ENCODE measurements at regions not wholly inside any gene's neighbourhood (a gene's known extent, or its start where the extent isn't known, plus 50 kb on each side); places are given as distances from the start of the nearest gene placed in this dataset.

GRCh38 chr1:222288053-222288452 is 259.9 kb downstream of the HHIPL2 start:
- DNase-seq (no peak), ATAC-seq (no peak)
- H3K4me1 ChIP-seq (ENCODE audit: control insufficient read depth, insufficient read depth, low read length), result no peaks in the 10 kb centered on the region
- WGBS, result 57% methylated on average over 5 of the region's 5 CpGs
- H3K27me3 ChIP-seq (ENCODE audit: control insufficient read depth, insufficient read depth), result no peaks in the 10 kb centered on the region
- no peak overlapping the region for H3K27ac ChIP-seq (ENCODE audit: low read length)
- no peaks in the 10 kb centered on the region for H3K9me3 ChIP-seq (ENCODE audit: control insufficient read depth, low read length)
- H3K4me3 ChIP-seq (ENCODE audit: low read length), result no peak overlapping the region
- intact Hi-C loops (cut with DNase I), result no loop called here

DNA sequence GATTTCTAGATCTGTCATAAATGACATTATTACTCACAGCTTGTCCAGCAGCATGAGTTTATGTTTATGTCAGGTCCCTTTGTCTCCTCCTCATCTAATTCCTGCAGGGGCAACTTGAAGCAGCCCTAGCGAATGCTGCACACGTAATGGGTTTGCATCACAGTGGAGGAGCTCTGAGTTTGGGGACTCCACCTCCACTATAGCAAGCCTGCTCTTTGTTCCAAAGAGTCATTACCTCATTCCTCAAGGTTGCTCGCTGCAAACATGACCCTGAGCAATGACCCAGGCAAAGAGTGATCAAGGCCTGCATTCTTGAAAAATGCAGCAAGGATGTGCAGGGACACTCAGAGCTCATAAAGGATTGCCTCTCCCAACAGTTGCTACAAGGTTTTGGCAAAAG is 261.9 kb downstream of the HHIPL2 start:
- intact Hi-C loops (cut with DNase I), result no loop called here
- DNase-seq (no peak), ATAC-seq (no peak)
- Histone ChIP-seq H3K9me3 (ENCODE audit: control insufficient read depth, low read length) (no peaks in the 10 kb centered on the region), H3K27me3 (ENCODE audit: control insufficient read depth, insufficient read depth) (no peaks in the 10 kb centered on the region), H3K4me1 (ENCODE audit: control insufficient read depth, insufficient read depth, low read length) (no peaks in the 10 kb centered on the region), H3K4me3 (ENCODE audit: low read length) (no peak overlapping the region), H3K27ac (ENCODE audit: low read length) (no peak overlapping the region)
- 79% methylated on average over 3 of the region's 3 CpGs for WGBS

DNA sequence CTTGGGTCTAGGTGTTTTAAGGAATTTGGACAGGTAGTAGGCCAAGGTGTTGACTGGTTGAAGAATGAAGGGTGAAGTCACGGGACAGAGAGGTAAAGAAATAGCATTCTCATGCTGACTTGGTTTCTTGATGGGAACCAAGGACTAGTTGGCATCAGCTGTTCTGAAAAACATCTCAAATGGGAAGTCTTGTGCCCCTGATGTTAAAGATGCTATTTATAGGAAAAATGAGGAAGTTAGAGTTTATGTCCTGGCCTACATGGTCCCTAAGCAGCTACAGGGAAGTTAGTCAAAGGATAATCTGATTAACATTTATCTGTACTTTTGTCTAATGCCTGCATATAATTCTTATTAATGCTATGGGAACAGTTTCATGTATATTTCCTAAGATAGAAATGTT is 262.4 kb downstream of the HHIPL2 start:
- Histone ChIP-seq H3K4me1 (ENCODE audit: control insufficient read depth, insufficient read depth, low read length) (no peaks in the 10 kb centered on the region), H3K4me3 (ENCODE audit: low read length) (no peak overlapping the region), H3K9me3 (ENCODE audit: control insufficient read depth, low read length) (no peaks in the 10 kb centered on the region), H3K27ac (ENCODE audit: low read length) (no peak overlapping the region), H3K27me3 (ENCODE audit: control insufficient read depth, insufficient read depth) (no peaks in the 10 kb centered on the region)
- WGBS, result 75% methylated on average over 1 of the region's 1 CpG
- intact Hi-C loops (cut with DNase I), result no loop called here
- ATAC-seq (no peak), DNase-seq (no peak)

DNA sequence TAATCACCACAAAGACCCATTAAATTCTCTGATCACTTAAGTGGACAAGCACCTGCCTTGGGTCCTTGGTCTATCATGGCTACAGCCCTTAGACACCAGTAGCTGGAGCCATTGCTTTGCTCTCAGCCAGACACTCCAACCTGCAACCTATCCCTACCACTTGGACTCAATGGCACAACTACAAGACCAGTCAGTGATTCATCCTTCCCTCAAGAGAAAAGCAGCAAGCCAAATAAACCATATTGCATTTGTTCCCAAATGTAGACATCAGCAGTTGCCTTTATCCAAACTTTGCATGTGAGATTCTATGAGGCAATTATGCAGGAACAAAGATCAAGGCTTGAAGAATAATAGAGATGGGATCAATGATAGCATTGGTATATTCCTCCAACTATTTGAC is 263.4 kb downstream of the HHIPL2 start:
- ATAC-seq, result no peak
- H3K27ac ChIP-seq (ENCODE audit: low read length), result no peak overlapping the region
- no peaks in the 10 kb centered on the region for H3K9me3 ChIP-seq (ENCODE audit: control insufficient read depth, low read length)
- no peaks in the 10 kb centered on the region for H3K27me3 ChIP-seq (ENCODE audit: control insufficient read depth, insufficient read depth)
- intact Hi-C loops (cut with DNase I), result no loop called here
- no peak overlapping the region for H3K4me3 ChIP-seq (ENCODE audit: low read length)
- no peaks in the 10 kb centered on the region for H3K4me1 ChIP-seq (ENCODE audit: control insufficient read depth, insufficient read depth, low read length)
- no peak for DNase-seq

GRCh38 chr1:222283147-222283768 is 264.6 kb downstream of the HHIPL2 start:
- no peak for ATAC-seq
- H3K4me3 ChIP-seq (ENCODE audit: low read length), result no peak overlapping the region
- no peaks in the 10 kb centered on the region for H3K27me3 ChIP-seq (ENCODE audit: control insufficient read depth, insufficient read depth)
- no peaks in the 10 kb centered on the region for H3K4me1 ChIP-seq (ENCODE audit: control insufficient read depth, insufficient read depth, low read length)
- no peaks in the 10 kb centered on the region for H3K9me3 ChIP-seq (ENCODE audit: control insufficient read depth, low read length)
- H3K27ac ChIP-seq (ENCODE audit: low read length), result no peak overlapping the region
- intact Hi-C loops (cut with DNase I), result no loop called here
- WGBS, result 64% methylated on average over 4 of the region's 4 CpGs
- DNase-seq, result no peak

GRCh38 chr1:222279591-222279990 is 268.3 kb downstream of the HHIPL2 start:
- no peak overlapping the region for H3K27ac ChIP-seq (ENCODE audit: low read length)
- no peaks in the 10 kb centered on the region for H3K27me3 ChIP-seq (ENCODE audit: control insufficient read depth, insufficient read depth)
- H3K4me1 ChIP-seq (ENCODE audit: control insufficient read depth, insufficient read depth, low read length), result no peaks in the 10 kb centered on the region
- DNase-seq (no peak), ATAC-seq (no peak)
- H3K9me3 ChIP-seq (ENCODE audit: control insufficient read depth, low read length), result no peaks in the 10 kb centered on the region
- no peak overlapping the region for H3K4me3 ChIP-seq (ENCODE audit: low read length)
- 73% methylated on average over 3 of the region's 3 CpGs for WGBS
- intact Hi-C loops (cut with DNase I), result no loop called here

DNA sequence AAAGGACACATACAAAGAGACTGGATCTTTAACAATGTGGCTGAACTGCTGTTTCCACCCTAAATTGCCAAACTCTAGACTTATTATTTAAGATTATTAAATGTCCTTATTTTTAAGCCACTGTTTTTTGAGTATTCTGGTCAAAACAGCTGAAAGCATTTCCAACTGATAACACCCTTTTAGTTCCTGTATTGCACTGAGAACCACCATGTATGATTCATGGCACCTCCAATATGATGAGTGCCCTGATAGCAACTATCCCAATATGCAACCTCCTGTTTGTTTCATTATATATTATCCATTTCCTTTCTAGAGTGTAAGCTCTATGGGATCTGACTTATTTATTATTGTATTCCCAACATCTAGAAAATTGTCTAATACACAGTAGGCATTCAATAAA is 269.4 kb downstream of the HHIPL2 start:
- no peak for DNase-seq
- no peaks in the 10 kb centered on the region for H3K27me3 ChIP-seq (ENCODE audit: control insufficient read depth, insufficient read depth)
- intact Hi-C loops (cut with DNase I), result no loop called here
- H3K27ac ChIP-seq (ENCODE audit: low read length), result no peak overlapping the region
- no peak for ATAC-seq
- no peak overlapping the region for H3K4me3 ChIP-seq (ENCODE audit: low read length)
- H3K4me1 ChIP-seq (ENCODE audit: control insufficient read depth, insufficient read depth, low read length), result no peaks in the 10 kb centered on the region
- no peaks in the 10 kb centered on the region for H3K9me3 ChIP-seq (ENCODE audit: control insufficient read depth, low read length)

DNA sequence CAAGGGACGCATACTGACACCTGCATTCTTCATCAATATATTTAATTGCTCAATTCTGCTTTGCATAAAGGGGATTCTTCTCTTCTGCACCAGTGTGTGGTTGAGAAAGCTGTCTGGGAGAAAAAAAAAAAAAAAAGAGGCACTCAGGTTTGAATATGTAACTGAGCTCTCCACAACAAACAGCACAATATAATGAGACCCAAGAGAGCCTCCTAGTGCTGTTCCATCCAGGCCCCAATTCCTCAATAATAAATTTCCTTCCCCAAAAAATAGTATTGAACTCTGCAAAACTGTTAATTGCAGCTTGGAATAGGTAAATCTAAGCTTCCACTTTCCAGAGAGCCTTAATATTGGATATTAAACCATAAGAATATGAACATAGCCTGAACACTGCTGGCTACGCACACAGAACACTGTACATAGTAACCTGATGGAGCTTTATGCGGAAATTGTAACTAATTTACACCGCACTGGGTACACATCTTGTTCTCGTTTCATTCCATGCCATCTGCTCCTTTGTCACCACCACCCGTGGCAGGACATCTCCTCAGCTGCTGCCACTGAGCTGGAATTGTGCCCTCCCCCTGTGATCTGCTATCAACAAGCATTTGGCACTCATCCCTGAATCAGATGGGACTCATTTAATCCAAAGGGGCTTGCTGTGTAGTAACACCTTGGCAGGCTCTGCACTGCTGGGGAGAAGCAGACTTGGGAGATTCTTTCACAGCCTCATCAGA is 272.0 kb downstream of the HHIPL2 start:
- ATAC-seq (no peak), DNase-seq (no peak)
- Histone ChIP-seq H3K27ac (ENCODE audit: low read length) (no peak overlapping the region), H3K4me1 (ENCODE audit: control insufficient read depth, insufficient read depth, low read length) (no peaks in the 10 kb centered on the region), H3K9me3 (ENCODE audit: control insufficient read depth, low read length) (no peaks in the 10 kb centered on the region), H3K27me3 (ENCODE audit: control insufficient read depth, insufficient read depth) (no peaks in the 10 kb centered on the region), H3K4me3 (ENCODE audit: low read length) (no peak overlapping the region)
- 67% methylated on average over 6 of the region's 6 CpGs for WGBS
- intact Hi-C loops (cut with DNase I), result no loop called here

DNA sequence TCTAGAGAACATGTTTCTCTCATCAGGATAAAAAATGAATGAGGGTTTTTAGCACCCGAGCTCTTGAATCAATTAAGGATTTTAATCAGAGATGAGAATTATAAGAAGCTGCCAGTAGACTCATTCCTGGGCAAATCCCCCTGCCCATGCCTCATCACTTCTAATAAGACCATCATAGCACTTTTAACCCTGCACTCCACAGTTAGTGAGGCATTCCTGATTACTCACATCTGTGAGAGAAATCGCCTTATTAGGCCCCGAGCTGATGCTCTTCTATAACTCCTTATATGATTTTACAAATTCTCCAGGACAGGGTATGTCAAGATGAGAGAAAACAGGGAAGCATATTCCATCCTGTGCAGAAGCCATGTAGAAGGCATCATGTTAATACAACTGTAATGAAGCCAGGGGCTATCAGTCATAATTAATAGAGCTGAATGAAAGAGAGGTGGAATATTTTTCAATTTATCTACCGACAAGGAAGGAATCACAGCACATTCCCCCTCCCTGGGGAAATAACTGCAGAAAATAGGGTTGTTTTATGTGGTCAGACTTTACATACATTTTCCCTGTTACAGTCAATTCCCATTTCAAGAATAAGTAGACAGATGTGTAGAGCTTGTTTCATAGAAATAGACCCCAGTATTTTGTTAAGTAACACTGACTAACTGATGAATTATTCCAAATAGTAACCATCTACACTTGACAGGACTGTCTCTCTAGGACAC is 272.7 kb downstream of the HHIPL2 start:
- no peaks in the 10 kb centered on the region for H3K27me3 ChIP-seq (ENCODE audit: control insufficient read depth, insufficient read depth)

GRCh38 chr1:222266223-222267196 is 281.4 kb downstream of the HHIPL2 start:
- 50% methylated on average over 14 of the region's 14 CpGs for WGBS

More for the DNA sequence above, 272.7 kb downstream of the HHIPL2 start:
- WGBS, result 77% methylated on average over 4 of the region's 4 CpGs
- intact Hi-C loops (cut with DNase I), result no loop called here
- H3K27ac ChIP-seq (ENCODE audit: low read length), result no peak overlapping the region
- H3K4me1 ChIP-seq (ENCODE audit: control insufficient read depth, insufficient read depth, low read length), result no peaks in the 10 kb centered on the region
- DNase-seq (no peak), ATAC-seq (no peak)
- no peak overlapping the region for H3K4me3 ChIP-seq (ENCODE audit: low read length)
- no peaks in the 10 kb centered on the region for H3K9me3 ChIP-seq (ENCODE audit: control insufficient read depth, low read length)

More at GRCh38 chr1:222266223-222267196, 281.4 kb downstream of the HHIPL2 start:
- no peaks in the 10 kb centered on the region for H3K4me1 ChIP-seq (ENCODE audit: control insufficient read depth, insufficient read depth, low read length)
- intact Hi-C loops (cut with DNase I), result no loop called here
- H3K9me3 ChIP-seq (ENCODE audit: control insufficient read depth, low read length), result no peaks in the 10 kb centered on the region
- H3K4me3 ChIP-seq (ENCODE audit: low read length), result no peak overlapping the region
- no peak overlapping the region for H3K27ac ChIP-seq (ENCODE audit: low read length)
- no peaks in the 10 kb centered on the region for H3K27me3 ChIP-seq (ENCODE audit: control insufficient read depth, insufficient read depth)
- no peak for ATAC-seq
- no peak for DNase-seq
